ENCODE measurements at regions not wholly inside any gene's neighbourhood (a gene's known extent, or its start where the extent isn't known, plus 50 kb on each side); places are given as distances from the start of the nearest gene placed in this dataset.

DNA sequence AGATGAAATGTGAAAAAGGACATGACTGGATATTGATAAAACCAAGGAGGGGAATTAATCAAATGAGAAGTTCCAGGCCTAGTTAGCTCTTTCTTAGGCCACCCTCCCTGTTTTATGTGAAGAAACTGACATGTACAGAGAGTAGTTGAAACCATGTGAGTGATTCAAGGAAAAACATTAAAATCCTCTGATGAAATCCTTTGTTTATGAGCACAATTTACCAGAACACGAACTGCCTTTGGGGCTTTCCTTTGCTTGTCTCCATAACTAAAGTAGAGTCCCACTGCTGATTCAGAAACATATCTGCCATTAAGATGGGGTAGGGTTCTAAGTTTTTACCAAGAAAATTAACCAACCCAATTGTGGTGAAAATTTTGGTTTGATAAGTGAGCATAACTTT is 558.3 kb downstream of the NR2F2 start:
- TF ChIP-seq FOXM1 (IDR thresholded peaks at IDR 0.05; ENCODE audit: borderline replicate concordance, low read depth), result no peak
- TF ChIP-seq YY1 (IDR thresholded peaks at IDR 0.05; ENCODE audit: low read depth), result no peak
- TF ChIP-seq ZBTB7A (IDR thresholded peaks at IDR 0.05; ENCODE audit: low read depth), result no peak
- TF ChIP-seq, protein P1, sequence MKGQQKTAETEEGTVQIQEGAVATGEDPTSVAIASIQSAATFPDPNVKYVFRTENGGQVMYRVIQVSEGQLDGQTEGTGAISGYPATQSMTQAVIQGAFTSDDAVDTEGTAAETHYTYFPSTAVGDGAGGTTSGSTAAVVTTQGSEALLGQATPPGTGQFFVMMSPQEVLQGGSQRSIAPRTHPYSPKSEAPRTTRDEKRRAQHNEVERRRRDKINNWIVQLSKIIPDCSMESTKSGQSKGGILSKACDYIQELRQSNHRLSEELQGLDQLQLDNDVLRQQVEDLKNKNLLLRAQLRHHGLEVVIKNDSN (IDR thresholded peaks at IDR 0.05), result no peak
- no peak for TF ChIP-seq CREB1 (IDR thresholded peaks at IDR 0.05; ENCODE audit: low read depth)
- no peak for TF ChIP-seq EP300 (IDR thresholded peaks at IDR 0.05; ENCODE audit: borderline replicate concordance)
- no peak for TF ChIP-seq NFIC (IDR thresholded peaks at IDR 0.05)
- no peak for TF ChIP-seq TCF12 (IDR thresholded peaks at IDR 0.05; ENCODE audit: low read depth)
- TF ChIP-seq RAD21 (IDR thresholded peaks at IDR 0.05; ENCODE audit: low read depth), result no peak
- no peak for TF ChIP-seq TEAD4 (IDR thresholded peaks at IDR 0.05)
- no peak for TF ChIP-seq TAF1 (IDR thresholded peaks at IDR 0.05; ENCODE audit: low read depth)
- TF ChIP-seq REST (IDR thresholded peaks at IDR 0.05; ENCODE audit: low read depth), result no peak
- no peak for TF ChIP-seq CEBPB (IDR thresholded peaks at IDR 0.05)
- no peak for TF ChIP-seq MAX (IDR thresholded peaks at IDR 0.05)
- no peak for TF ChIP-seq EGR1 (IDR thresholded peaks at IDR 0.05)

- TF ChIP-seq NFIC (IDR thresholded peaks at IDR 0.05), result no peak
- TF ChIP-seq REST (IDR thresholded peaks at IDR 0.05; ENCODE audit: low read depth), result no peak
- TF ChIP-seq RAD21 (IDR thresholded peaks at IDR 0.05; ENCODE audit: low read depth), result no peak
- no peak for TF ChIP-seq TCF12 (IDR thresholded peaks at IDR 0.05; ENCODE audit: low read depth)
- no peak for TF ChIP-seq YY1 (IDR thresholded peaks at IDR 0.05; ENCODE audit: low read depth)
Observed at GRCh38 chr15:96889734-96890480, 559.4 kb downstream of the NR2F2 start.

GRCh38 chr15:96891046-96891445 is 560.5 kb downstream of the NR2F2 start:
- TF ChIP-seq CEBPB (IDR thresholded peaks at IDR 0.05), result no peak
- TF ChIP-seq RAD21 (IDR thresholded peaks at IDR 0.05; ENCODE audit: low read depth), result no peak
- no peak for TF ChIP-seq CREB1 (IDR thresholded peaks at IDR 0.05; ENCODE audit: low read depth)
- TF ChIP-seq YY1 (IDR thresholded peaks at IDR 0.05; ENCODE audit: low read depth), result no peak
- TF ChIP-seq NFIC (IDR thresholded peaks at IDR 0.05), result no peak
- no peak for TF ChIP-seq ZBTB7A (IDR thresholded peaks at IDR 0.05; ENCODE audit: low read depth)
- TF ChIP-seq TCF12 (IDR thresholded peaks at IDR 0.05; ENCODE audit: low read depth), result no peak

GRCh38 chr15:96893159-96893906 is 562.8 kb downstream of the NR2F2 start:
- TF ChIP-seq, protein P1 (IDR thresholded peaks at IDR 0.05), result no peak
- TF ChIP-seq RAD21 (IDR thresholded peaks at IDR 0.05; ENCODE audit: low read depth) (no peak), TAF1 (IDR thresholded peaks at IDR 0.05; ENCODE audit: low read depth) (no peak), NFIC (IDR thresholded peaks at IDR 0.05) (no peak), EP300 (IDR thresholded peaks at IDR 0.05; ENCODE audit: borderline replicate concordance) (no peak), ZBTB7A (IDR thresholded peaks at IDR 0.05; ENCODE audit: low read depth) (no peak), REST (IDR thresholded peaks at IDR 0.05; ENCODE audit: low read depth) (no peak), CREB1 (IDR thresholded peaks at IDR 0.05; ENCODE audit: low read depth) (no peak), FOXM1 (IDR thresholded peaks at IDR 0.05; ENCODE audit: borderline replicate concordance, low read depth) (no peak), CEBPB (IDR thresholded peaks at IDR 0.05) (no peak), TCF12 (IDR thresholded peaks at IDR 0.05; ENCODE audit: low read depth) (no peak), MAX (IDR thresholded peaks at IDR 0.05) (no peak), YY1 (IDR thresholded peaks at IDR 0.05; ENCODE audit: low read depth) (no peak), EGR1 (IDR thresholded peaks at IDR 0.05) (no peak), TEAD4 (IDR thresholded peaks at IDR 0.05) (no peak)
